ENCODE measurements at regions not wholly inside any gene's neighbourhood (a gene's known extent, or its start where the extent isn't known, plus 50 kb on each side); places are given as distances from the start of the nearest gene placed in this dataset.

GRCh38 chr15:98403169-98403568, 245.2 kb upstream of the IGF1R start:
- H3K4me1 ChIP-seq (ENCODE audit: control insufficient read depth in 1 of 2, insufficient read depth in 2 of 2, low read length in 2 of 2) = no peaks in the 10 kb centered on the region
- POLR2A ChIA-PET = no interaction called here
- no peak for DNase-seq (ENCODE audit: low read depth, low spot score)
- peaks cover 18% of the 10 kb centered on the region for H3K27me3 ChIP-seq (ENCODE audit: insufficient read depth, low read length)
- H3K36me3 ChIP-seq (ENCODE audit: control insufficient read depth in 1 of 2, insufficient read depth in 2 of 2, low read length in 2 of 2) = no peaks in the 10 kb centered on the region
- TF ChIP-seq POLR2AphosphoS5 (IDR thresholded peaks at IDR 0.05; ENCODE audit: low read depth, low read length) (no peak), SP1 (IDR thresholded peaks at IDR 0.05; ENCODE audit: low read depth) (no peak), CEBPB (IDR thresholded peaks at IDR 0.05; ENCODE audit: low read depth) (no peak), REST (IDR thresholded peaks at IDR 0.05; ENCODE audit: low read depth) (no peak), SRF (IDR thresholded peaks at IDR 0.05; ENCODE audit: low read depth) (no peak), TCF7L2 (IDR thresholded peaks at IDR 0.05; ENCODE audit: borderline replicate concordance, extremely low read depth, insufficient read depth, insufficient read length) (no peak), EGR1 (IDR thresholded peaks at IDR 0.05; ENCODE audit: low read depth) (no peak)
- CTCF ChIA-PET = interaction anchor here (1.2 kb wide), 1 partner anchor 91 kb away, joined by 4 read pairs; no protein-coding TSS in a partner anchor
- no peak overlapping the region for H3K4me2 ChIP-seq (ENCODE audit: low read length)
- no peak for ATAC-seq
- no TSS peak for BruUV-seq (replicated peaks)
- H3K9ac ChIP-seq (ENCODE audit: low read length) = no peak overlapping the region
- intact Hi-C loops (cut with micrococcal nuclease) = no loop called here
- no peaks in the 10 kb centered on the region for H3K9me3 ChIP-seq (ENCODE audit: control insufficient read depth in 1 of 2, insufficient read depth in 1 of 2, low read depth in 1 of 2, low read length in 2 of 2)
- RAD21 ChIA-PET (ENCODE audit: low non-redundant PET in 1 of 2, low total read pairs in 2 of 2, uncharacterized antibody in 2 of 2, unreplicated experiment in 2 of 2) = no interaction called here
- H3K4me3 ChIP-seq (replicated peaks in 1 of 2; ENCODE audit: low read depth in 1 of 2, low read length in 2 of 2) = no peak overlapping the region
- H3K27ac ChIP-seq (ENCODE audit: low read depth, low read length) = no peak overlapping the region
- no peak overlapping the region for H2AFZ ChIP-seq (ENCODE audit: low read depth, low read length, poor library complexity, severe bottlenecking)
- H3K9me2 ChIP-seq (ENCODE audit: insufficient read depth) = no peaks in the 10 kb centered on the region
- no peaks in the 10 kb centered on the region for H3K79me2 ChIP-seq (ENCODE audit: insufficient read depth, low read length)
- H4K20me1 ChIP-seq (ENCODE audit: insufficient read depth) = no peaks in the 10 kb centered on the region

- POLR2A ChIA-PET = no interaction called here
- Histone ChIP-seq H3K9me3 (ENCODE audit: control insufficient read depth in 1 of 2, insufficient read depth in 1 of 2, low read depth in 1 of 2, low read length in 2 of 2) (no peaks in the 10 kb centered on the region), H3K4me3 (replicated peaks in 1 of 2; ENCODE audit: low read depth in 1 of 2, low read length in 2 of 2) (no peak overlapping the region), H3K4me2 (ENCODE audit: low read length) (no peak overlapping the region), H3K27me3 (ENCODE audit: insufficient read depth, low read length) (peaks cover 14% of the 10 kb centered on the region), H2AFZ (ENCODE audit: low read depth, low read length, poor library complexity, severe bottlenecking) (no peak overlapping the region), H4K20me1 (ENCODE audit: insufficient read depth) (no peaks in the 10 kb centered on the region), H3K4me1 (ENCODE audit: control insufficient read depth in 1 of 2, insufficient read depth in 2 of 2, low read length in 2 of 2) (no peaks in the 10 kb centered on the region), H3K27ac (ENCODE audit: low read depth, low read length) (no peak overlapping the region), H3K36me3 (ENCODE audit: control insufficient read depth in 1 of 2, insufficient read depth in 2 of 2, low read length in 2 of 2) (no peaks in the 10 kb centered on the region), H3K9ac (ENCODE audit: low read length) (no peak overlapping the region), H3K9me2 (ENCODE audit: insufficient read depth) (no peaks in the 10 kb centered on the region), H3K79me2 (ENCODE audit: insufficient read depth, low read length) (no peaks in the 10 kb centered on the region)
- RAD21 ChIA-PET (ENCODE audit: low non-redundant PET in 1 of 2, low total read pairs in 2 of 2, uncharacterized antibody in 2 of 2, unreplicated experiment in 2 of 2) = no interaction called here
- DNase-seq (ENCODE audit: low read depth, low spot score) (no peak), ATAC-seq (peak; percentile 50; the same call in 1 of the 2 replicates)
- BruUV-seq (replicated peaks) = no TSS peak
- CTCF ChIA-PET = interaction anchor here (1.2 kb wide), 1 partner anchor 92 kb away, joined by 4 read pairs; no protein-coding TSS in a partner anchor
- intact Hi-C loops (cut with micrococcal nuclease) = no loop called here
- TF ChIP-seq POLR2AphosphoS5 (IDR thresholded peaks at IDR 0.05; ENCODE audit: low read depth, low read length) = no peak
- no peak for TF ChIP-seq JUND (IDR thresholded peaks at IDR 0.05)
- TF ChIP-seq EZH2phosphoT487 (IDR thresholded peaks at IDR 0.05; ENCODE audit: borderline replicate concordance) = no peak
- no peak for TF ChIP-seq MAX (IDR thresholded peaks at IDR 0.05)
- TF ChIP-seq ZNF274 (IDR thresholded peaks at IDR 0.05; ENCODE audit: low read depth, low read length) = no peak
- TF ChIP-seq CTCF (IDR thresholded peaks at IDR 0.05 in 2 of 3, conservative IDR thresholded peaks at IDR 0.05 in 1 of 3; ENCODE audit: borderline replicate concordance in 1 of 3, insufficient read depth in 1 of 3, low read depth in 2 of 3, low read length in 2 of 3) = 0 out of 6 replicates have a peak, but pooled peaks of 2 of the 3 experiments have one; percentile 5 to 7
Measured at GRCh38 chr15:98403569-98403968, 244.8 kb upstream of the IGF1R start.
